ENCODE measurements at regions not wholly inside any gene's neighbourhood (a gene's known extent, or its start where the extent isn't known, plus 50 kb on each side); places are given as distances from the start of the nearest gene placed in this dataset.

DNA sequence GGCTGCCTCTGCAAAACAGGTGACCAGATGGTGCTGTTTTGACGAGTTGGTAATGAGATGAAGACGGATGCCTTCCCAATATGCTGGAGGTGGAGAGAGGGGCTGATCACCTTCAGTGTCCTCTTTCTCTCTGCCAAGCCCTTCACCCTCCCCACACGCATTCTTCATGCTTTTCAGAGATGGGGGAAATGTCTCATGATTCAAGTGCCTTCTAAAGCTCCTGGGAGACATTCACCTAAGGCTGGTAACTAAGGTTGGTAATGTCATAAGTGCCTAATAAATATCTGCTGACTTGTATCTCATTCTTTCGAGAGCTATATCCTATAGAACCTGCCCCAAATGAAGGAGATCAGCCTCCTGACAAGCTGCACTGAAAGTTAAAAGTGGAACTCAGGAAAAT lies 86.2 kb upstream of the MBNL2 start:
- no peak for DNase-seq (ENCODE audit: low spot score)

GRCh38 chr13:97136418-97136817 lies 85.7 kb upstream of the MBNL2 start:
- DNase-seq (ENCODE audit: low spot score), result no peak

- DNase-seq (ENCODE audit: low spot score), result no peak
These were observed 82.4 kb upstream of the MBNL2 start for GRCh38 chr13:97139691-97140090.

DNA sequence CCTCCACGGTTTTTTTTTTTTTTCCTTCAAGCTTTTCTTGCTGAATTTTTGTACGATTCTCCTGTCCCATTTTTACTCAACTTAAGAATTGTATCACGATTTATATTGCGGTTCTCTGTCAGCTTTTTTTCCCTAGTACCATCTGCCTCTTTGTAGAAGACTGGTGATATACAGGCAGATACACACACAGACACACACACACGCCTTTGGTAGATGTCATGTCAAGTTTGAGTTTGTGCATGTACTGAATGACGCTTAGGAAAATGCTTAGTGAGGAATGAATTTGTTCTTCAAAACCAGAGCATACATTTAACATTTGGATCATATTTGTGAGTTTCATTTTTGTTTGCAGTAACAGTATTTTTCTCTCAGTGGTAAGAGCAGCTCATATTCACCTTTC lies 82.0 kb upstream of the MBNL2 start:
- no peak for DNase-seq (ENCODE audit: low spot score)

GRCh38 chr13:97140611-97141010 lies 81.5 kb upstream of the MBNL2 start:
- no peak for DNase-seq (ENCODE audit: low spot score)

DNA sequence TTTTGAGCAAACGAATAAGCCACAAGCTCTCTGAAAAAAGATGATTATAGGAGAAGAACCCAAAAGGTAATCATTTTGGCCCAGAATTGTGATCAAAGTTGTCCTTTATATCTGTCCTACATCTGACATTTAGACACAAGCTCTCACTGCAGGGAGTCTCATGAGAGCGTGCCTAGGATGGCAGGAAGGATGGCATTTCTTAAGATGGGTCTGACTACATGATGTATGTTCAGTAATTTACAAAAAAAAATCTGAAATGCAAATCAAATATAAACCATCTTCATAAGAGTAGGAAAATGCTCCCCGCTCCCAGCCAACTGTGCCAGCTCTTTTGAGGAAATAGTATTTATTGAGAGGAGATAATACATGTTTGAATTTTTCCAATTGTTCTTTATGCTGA lies 81.0 kb upstream of the MBNL2 start:
- DNase-seq (ENCODE audit: low spot score), result peak; percentile 7

GRCh38 chr13:97141564-97142005 lies 80.5 kb upstream of the MBNL2 start:
- peak; percentile 21 for DNase-seq (ENCODE audit: low spot score)

DNA sequence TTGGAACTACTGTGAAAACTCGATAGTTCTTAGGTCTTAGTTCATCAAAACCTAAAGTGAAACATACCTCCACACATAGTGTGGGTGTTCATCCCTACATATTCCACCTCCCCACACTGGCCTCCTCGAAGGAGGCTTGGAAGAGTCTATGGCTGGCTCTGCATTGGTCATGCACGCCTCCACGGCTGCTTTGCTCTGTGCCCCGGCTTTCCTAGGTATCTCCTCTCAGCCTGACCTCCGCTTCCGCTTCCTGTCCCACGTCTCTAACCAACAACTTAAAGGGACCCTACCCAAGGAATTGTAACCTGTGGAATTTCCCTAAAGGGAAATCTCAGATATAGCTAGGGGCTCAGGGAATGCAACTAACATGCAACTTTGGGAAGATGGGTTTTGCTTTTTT lies 79.7 kb upstream of the MBNL2 start:
- no peak for DNase-seq (ENCODE audit: low spot score)

GRCh38 chr13:97145057-97145456 lies 77.1 kb upstream of the MBNL2 start:
- DNase-seq (ENCODE audit: low spot score), result no peak

DNA sequence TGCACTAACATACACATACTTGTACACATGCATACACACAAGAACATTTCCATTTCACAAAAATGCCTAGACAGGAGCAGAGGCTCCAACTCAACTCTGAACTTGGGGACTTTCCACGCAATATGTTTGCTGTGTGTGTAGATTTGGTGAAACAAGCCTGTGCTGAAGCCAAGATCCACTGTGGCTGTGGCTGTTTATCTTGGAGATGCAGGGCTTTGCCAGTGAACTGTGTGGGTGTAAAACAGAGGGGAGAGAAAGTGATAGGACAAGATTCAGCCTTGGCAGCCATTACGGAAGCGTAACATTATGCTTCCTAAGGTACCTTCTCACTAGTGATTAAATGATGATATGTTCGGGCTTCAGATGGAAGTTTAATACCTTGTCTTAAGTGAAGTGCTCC lies 73.2 kb upstream of the MBNL2 start:
- DNase-seq (ENCODE audit: low spot score), result no peak

DNA sequence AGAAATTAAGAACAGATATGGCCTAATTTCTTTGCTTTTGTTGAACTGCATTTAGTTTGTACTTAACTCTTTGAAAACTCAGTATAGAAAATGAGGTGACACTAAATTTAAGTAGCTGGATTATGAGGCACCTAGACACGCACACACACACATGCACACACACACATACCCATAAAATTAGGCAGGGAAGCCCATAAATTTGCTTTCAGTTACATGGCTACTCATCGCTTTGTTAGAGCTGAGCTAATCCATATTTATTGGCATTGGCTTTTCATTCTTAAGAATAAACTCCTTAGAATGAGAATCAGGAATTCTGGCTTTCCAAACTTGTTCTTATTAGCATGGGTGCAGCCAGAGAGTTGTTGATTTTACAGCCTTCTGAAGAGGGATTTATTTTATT lies 61.7 kb upstream of the MBNL2 start:
- DNase-seq (ENCODE audit: low spot score), result no peak

- DNase-seq (ENCODE audit: low spot score), result no peak
These were observed 60.4 kb upstream of the MBNL2 start for GRCh38 chr13:97161582-97162231.

DNA sequence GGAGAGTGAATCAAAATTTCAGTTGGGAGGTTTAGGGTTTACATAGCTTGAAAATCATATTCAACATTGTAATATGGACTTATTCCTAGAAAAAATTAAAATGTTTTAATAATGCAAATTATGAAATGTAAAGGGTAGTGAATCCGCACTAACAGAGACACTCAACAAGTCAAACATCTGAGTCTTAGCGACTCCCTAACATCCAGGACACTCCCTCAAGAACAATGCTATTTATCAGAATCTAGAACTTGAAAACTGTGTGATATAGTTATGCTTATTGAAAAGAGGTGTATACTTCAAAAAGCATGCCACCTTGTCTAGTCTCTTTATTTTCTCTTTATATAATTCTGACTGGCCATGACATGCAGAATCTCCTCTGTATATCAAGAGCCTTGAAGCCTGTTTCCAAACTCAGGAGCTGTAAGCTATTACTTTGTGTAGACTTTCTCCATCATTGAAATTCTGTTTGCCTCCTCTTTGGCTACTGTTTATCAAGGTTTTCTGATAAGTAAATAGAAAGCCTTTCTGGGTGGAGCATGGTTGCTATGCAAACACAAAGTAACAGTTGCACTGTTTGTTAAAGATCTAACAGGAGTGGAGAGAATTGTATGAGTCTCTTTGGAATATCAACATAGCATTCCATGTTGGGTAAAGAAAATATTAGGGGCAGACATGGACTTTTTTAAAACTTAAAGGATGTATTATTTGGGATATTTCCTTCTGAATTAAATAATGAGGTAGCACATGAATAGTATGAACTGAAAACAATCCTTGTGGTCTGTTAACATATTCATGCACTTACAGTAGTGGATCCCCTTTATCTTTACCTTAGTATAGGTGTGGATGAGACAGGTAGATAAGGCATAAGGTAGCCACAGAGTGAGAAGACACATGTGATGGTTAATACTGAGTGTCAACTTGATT lies 56.4 kb upstream of the MBNL2 start:
- no peak for DNase-seq (ENCODE audit: low spot score)

DNA sequence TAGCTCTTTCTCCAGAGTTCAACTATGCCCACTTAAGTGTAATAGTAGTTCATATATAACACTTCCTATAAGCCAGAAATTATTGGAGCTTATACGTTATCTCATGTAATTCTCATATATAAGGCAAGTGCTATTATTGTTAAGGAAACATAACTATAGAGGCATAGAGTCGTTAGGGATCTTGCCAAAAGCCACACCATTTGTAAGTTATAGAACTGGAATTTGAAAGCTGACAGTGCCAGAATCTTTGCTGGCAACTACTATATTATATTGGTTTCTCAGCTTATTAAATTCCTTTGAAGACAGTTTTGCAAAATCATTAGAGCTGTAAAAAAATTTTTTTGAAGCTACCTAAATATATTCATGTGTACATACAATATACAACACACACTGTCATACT lies 51.0 kb upstream of the MBNL2 start:
- DNase-seq (ENCODE audit: low spot score), result no peak

Measured in cerebellar cortex (tissue), 1 donor.